ENCODE measurements at regions not wholly inside any gene's neighbourhood (a gene's known extent, or its start where the extent isn't known, plus 50 kb on each side); places are given as distances from the start of the nearest gene placed in this dataset.
"Not testable (repeated sequence)": the region's sequence is repeated elsewhere in the genome, so short reads cannot be mapped to it uniquely, and the experiment has no call there.

- no peak for DNase-seq (ENCODE audit: low spot score)
Measured at GRCh38 chr5:9728261-9728660, 98.1 kb upstream of the TAS2R1 start.

- no peak for DNase-seq (ENCODE audit: low spot score)
Measured at GRCh38 chr5:9726931-9727330, 96.8 kb upstream of the TAS2R1 start.

GRCh38 chr5:9725265-9725664 is 95.1 kb upstream of the TAS2R1 start:
- DNase-seq (ENCODE audit: low spot score) = not testable (repeated sequence)

GRCh38 chr5:9724707-9725106 is 94.6 kb upstream of the TAS2R1 start:
- no peak for DNase-seq (ENCODE audit: low spot score)

- DNase-seq (ENCODE audit: low spot score) = no peak
Measured at GRCh38 chr5:9722601-9723180, 92.5 kb upstream of the TAS2R1 start.

- DNase-seq (ENCODE audit: low spot score) = no peak
Measured at GRCh38 chr5:9721161-9721560, 91.0 kb upstream of the TAS2R1 start.

- DNase-seq (ENCODE audit: low spot score) = no peak
Measured at GRCh38 chr5:9720361-9720760, 90.2 kb upstream of the TAS2R1 start.

- no peak for DNase-seq (ENCODE audit: low spot score)
Measured at GRCh38 chr5:9716838-9717281, 86.7 kb upstream of the TAS2R1 start.

GRCh38 chr5:9715891-9716335 is 85.8 kb upstream of the TAS2R1 start:
- DNase-seq (ENCODE audit: low spot score) = no peak

GRCh38 chr5:9713959-9714586 is 83.9 kb upstream of the TAS2R1 start:
- DNase-seq (ENCODE audit: low spot score) = no peak

GRCh38 chr5:9713356-9713755 is 83.2 kb upstream of the TAS2R1 start:
- no peak for DNase-seq (ENCODE audit: low spot score)

- DNase-seq (ENCODE audit: low spot score) = no peak
Measured at GRCh38 chr5:9712911-9713310, 82.8 kb upstream of the TAS2R1 start.

- peak; percentile 12 for DNase-seq (ENCODE audit: low spot score)
Measured at GRCh38 chr5:9712506-9712905, 82.4 kb upstream of the TAS2R1 start.

GRCh38 chr5:9710069-9710468 is 79.9 kb upstream of the TAS2R1 start:
- no peak for DNase-seq (ENCODE audit: low spot score)

GRCh38 chr5:9707732-9708462 is 77.7 kb upstream of the TAS2R1 start:
- DNase-seq (ENCODE audit: low spot score) = no peak

GRCh38 chr5:9699681-9700080 is 69.5 kb upstream of the TAS2R1 start:
- no peak for DNase-seq (ENCODE audit: low spot score)

GRCh38 chr5:9698841-9699240 is 68.7 kb upstream of the TAS2R1 start:
- no peak for DNase-seq (ENCODE audit: low spot score)

GRCh38 chr5:9698125-9698826 is 68.1 kb upstream of the TAS2R1 start:
- DNase-seq (ENCODE audit: low spot score) = no peak

GRCh38 chr5:9692576-9692975 is 62.4 kb upstream of the TAS2R1 start:
- no peak for DNase-seq (ENCODE audit: low spot score)

GRCh38 chr5:9691261-9691660 is 61.1 kb upstream of the TAS2R1 start:
- DNase-seq (ENCODE audit: low spot score) = no peak

- no peak for DNase-seq (ENCODE audit: low spot score)
Measured at GRCh38 chr5:9690751-9691150, 60.6 kb upstream of the TAS2R1 start.

- no peak for DNase-seq (ENCODE audit: low spot score)
Measured at GRCh38 chr5:9686216-9686615, 56.1 kb upstream of the TAS2R1 start.

GRCh38 chr5:9681706-9682105 is 51.6 kb upstream of the TAS2R1 start:
- no peak for DNase-seq (ENCODE audit: low spot score)
